ENCODE measurements at regions not wholly inside any gene's neighbourhood (a gene's known extent, or its start where the extent isn't known, plus 50 kb on each side); places are given as distances from the start of the nearest gene placed in this dataset.
"Not testable (repeated sequence)": the region's sequence is repeated elsewhere in the genome, so short reads cannot be mapped to it uniquely, and the experiment has no call there.

- 65 to 67% methylated on average over 1 of the region's 1 CpG for WGBS, 2 donors
- intact Hi-C loops (cut with DNase I; ENCODE audit: low total_unique reads): no loop called here
Observed at GRCh38 chr12:34121360-34121759, 99.1 kb downstream of the ALG10 start.

GRCh38 chr12:34123092-34123491 is 100.8 kb downstream of the ALG10 start:
- H3K36me3 ChIP-seq (ENCODE audit: low read depth, missing control alignments); H3K27me3 ChIP-seq; H3K27ac ChIP-seq; H3K4me3 ChIP-seq; intact Hi-C loops (cut with DNase I; ENCODE audit: low total_unique reads); H3K9me3 ChIP-seq: not testable (repeated sequence)
- TF ChIP-seq, protein P1, sequence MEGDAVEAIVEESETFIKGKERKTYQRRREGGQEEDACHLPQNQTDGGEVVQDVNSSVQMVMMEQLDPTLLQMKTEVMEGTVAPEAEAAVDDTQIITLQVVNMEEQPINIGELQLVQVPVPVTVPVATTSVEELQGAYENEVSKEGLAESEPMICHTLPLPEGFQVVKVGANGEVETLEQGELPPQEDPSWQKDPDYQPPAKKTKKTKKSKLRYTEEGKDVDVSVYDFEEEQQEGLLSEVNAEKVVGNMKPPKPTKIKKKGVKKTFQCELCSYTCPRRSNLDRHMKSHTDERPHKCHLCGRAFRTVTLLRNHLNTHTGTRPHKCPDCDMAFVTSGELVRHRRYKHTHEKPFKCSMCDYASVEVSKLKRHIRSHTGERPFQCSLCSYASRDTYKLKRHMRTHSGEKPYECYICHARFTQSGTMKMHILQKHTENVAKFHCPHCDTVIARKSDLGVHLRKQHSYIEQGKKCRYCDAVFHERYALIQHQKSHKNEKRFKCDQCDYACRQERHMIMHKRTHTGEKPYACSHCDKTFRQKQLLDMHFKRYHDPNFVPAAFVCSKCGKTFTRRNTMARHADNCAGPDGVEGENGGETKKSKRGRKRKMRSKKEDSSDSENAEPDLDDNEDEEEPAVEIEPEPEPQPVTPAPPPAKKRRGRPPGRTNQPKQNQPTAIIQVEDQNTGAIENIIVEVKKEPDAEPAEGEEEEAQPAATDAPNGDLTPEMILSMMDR (IDR thresholded peaks at IDR 0.05): peak; percentile 81 to 94 (median 91)
- peaks cover 16% of the 10 kb centered on the region for H3K4me1 ChIP-seq
- 7 to 11% methylated on average over 6 of the region's 6 CpGs for WGBS, 2 donors
- DNase-seq: peak; percentile 68

More at GRCh38 chr12:34121360-34121759, 99.1 kb downstream of the ALG10 start:
- Histone ChIP-seq H3K4me3 (no peak overlapping the region), H3K27me3 (no peaks in the 10 kb centered on the region), H3K4me1 (peaks cover 9% of the 10 kb centered on the region), H3K27ac (no peak overlapping the region), H3K9me3 (no peaks in the 10 kb centered on the region), H3K36me3 (ENCODE audit: low read depth, missing control alignments) (no peaks in the 10 kb centered on the region)
- TF ChIP-seq POLR2A (IDR thresholded peaks at IDR 0.05): no peak
- TF ChIP-seq, protein P1 (IDR thresholded peaks at IDR 0.05): no peak
- DNase-seq: no peak

- no peaks in the 10 kb centered on the region for H3K9me3 ChIP-seq
- WGBS, 2 donors: 73 to 78% methylated on average over 8 of the region's 8 CpGs
- no peak overlapping the region for H3K4me3 ChIP-seq
- intact Hi-C loops (cut with DNase I; ENCODE audit: low total_unique reads): no loop called here
- TF ChIP-seq, protein P1 (IDR thresholded peaks at IDR 0.05): no peak
- no peak for TF ChIP-seq POLR2A (IDR thresholded peaks at IDR 0.05)
- H3K27ac ChIP-seq: no peak overlapping the region
- peaks cover 16% of the 10 kb centered on the region for H3K4me1 ChIP-seq
- H3K27me3 ChIP-seq: no peaks in the 10 kb centered on the region
- DNase-seq: peak; percentile 50
- H3K36me3 ChIP-seq (ENCODE audit: low read depth, missing control alignments): no peaks in the 10 kb centered on the region
Observed at GRCh38 chr12:34124608-34125007, 102.3 kb downstream of the ALG10 start.

DNA sequence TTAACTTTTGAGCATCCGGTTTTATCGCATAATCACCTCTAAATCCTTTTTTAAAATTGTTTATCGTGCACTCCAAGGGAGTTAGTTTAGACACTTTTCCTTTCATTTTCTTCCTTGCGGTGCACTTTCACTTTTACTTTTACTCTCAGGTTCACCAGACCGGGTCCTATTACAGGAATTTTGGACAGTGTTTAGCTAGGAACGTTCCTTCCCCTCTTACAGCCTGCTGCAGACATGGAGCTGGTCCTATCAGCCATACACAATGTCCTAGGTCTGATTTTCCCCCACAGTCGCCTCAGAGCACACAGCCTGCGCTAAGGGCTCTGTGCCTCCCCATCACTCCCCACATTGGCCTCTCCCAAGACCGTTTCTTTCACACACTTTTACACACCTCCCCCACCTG is 103.9 kb downstream of the ALG10 start:
- no peaks in the 10 kb centered on the region for H3K27me3 ChIP-seq
- intact Hi-C loops (cut with DNase I; ENCODE audit: low total_unique reads): no loop called here
- peak overlapping the region; percentile 71 to 75 for H3K27ac ChIP-seq
- TF ChIP-seq POLR2A (IDR thresholded peaks at IDR 0.05): no peak
- no peak overlapping the region for H3K4me3 ChIP-seq
- 60 to 65% methylated on average over 9 of the region's 9 CpGs for WGBS, 2 donors
- no peak for DNase-seq
- peaks cover 16% of the 10 kb centered on the region for H3K4me1 ChIP-seq
- H3K9me3 ChIP-seq: no peaks in the 10 kb centered on the region
- no peaks in the 10 kb centered on the region for H3K36me3 ChIP-seq (ENCODE audit: low read depth, missing control alignments)

DNA sequence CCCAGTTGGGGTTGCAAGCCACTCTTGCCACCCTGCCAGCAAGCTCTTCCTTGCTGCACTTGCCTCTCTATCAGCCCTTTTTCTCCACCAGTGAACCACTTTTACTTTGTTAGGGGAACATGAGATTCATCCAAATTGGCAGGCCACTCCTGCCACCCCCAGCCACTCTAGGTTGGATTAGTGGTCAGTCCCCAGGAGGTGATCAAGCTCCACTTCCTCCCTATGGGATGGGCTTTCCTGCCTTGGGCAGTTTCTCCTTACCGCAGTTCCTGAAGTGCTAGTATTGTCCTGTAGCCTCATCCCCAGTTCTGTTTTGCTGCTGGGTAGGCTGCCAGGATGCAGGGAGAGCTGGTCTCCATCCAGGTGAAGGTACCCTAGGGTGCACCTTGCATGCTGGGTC is 104.5 kb downstream of the ALG10 start:
- DNase-seq: no peak

DNA sequence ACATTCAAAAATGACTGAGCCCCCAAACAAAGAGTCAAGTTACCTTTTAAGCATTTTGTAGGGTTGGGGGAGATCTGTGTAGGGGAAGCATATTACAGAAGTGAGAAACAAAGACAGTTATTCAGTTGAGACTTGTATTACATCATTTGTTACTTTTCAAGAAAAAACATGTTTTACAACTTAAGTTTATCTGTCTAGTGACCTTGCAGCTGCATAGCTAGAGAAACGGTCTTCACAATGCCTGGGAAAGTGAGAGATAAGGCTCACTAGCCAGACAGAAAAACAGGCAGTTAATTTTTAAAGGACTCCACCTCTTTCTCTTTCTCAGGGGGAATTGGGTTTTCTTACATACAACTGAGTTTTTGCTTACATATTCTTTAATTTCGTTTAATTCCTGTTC is 105.1 kb downstream of the ALG10 start:
- H3K36me3 ChIP-seq (ENCODE audit: low read depth, missing control alignments); H3K9me3 ChIP-seq; H3K27me3 ChIP-seq; intact Hi-C loops (cut with DNase I; ENCODE audit: low total_unique reads); H3K4me3 ChIP-seq: not testable (repeated sequence)
- Histone ChIP-seq H3K27ac (peak overlapping the region; percentile 75), H3K4me1 (peaks cover 16% of the 10 kb centered on the region)
- 28 to 44% methylated on average over 2 of the region's 2 CpGs for WGBS, 2 donors
- DNase-seq: peak; percentile 52

More for the DNA sequence above, 104.5 kb downstream of the ALG10 start:
- intact Hi-C loops (cut with DNase I; ENCODE audit: low total_unique reads): no loop called here
- Histone ChIP-seq H3K27ac (peak overlapping the region; percentile 71 to 75), H3K4me1 (peaks cover 16% of the 10 kb centered on the region), H3K27me3 (no peaks in the 10 kb centered on the region), H3K9me3 (no peaks in the 10 kb centered on the region), H3K4me3 (no peak overlapping the region), H3K36me3 (ENCODE audit: low read depth, missing control alignments) (no peaks in the 10 kb centered on the region)
- TF ChIP-seq POLR2A (IDR thresholded peaks at IDR 0.05): no peak
- TF ChIP-seq, protein P1 (IDR thresholded peaks at IDR 0.05): no peak
- 50 to 78% methylated on average over 1 of the region's 1 CpG for WGBS, 2 donors

All from testis (tissue), 2 donors.